Keratinocyte (primary cell): ENCODE measurements at regions not wholly inside any gene's neighbourhood (a gene's known extent, or its start where the extent isn't known, plus 50 kb on each side); places are given as distances from the start of the nearest gene placed in this dataset.

Source experiments
- DNase-seq: peaks from one replicate; pipeline ENCODE4 v3.0.0-alpha.2; 2011; ENCODE audit warnings: low read depth, missing footprints, low spot score
- FAIRE-seq: peaks from 2 replicates; lab custom pipeline; 2011; peaks lifted over from hg19 to GRCh38; lab: Jason Lieb, UNC
- H2AFZ ChIP-seq: 2 replicates; pipeline ENCODE4 v1.6.0; 2012; ENCODE audit warnings: low read length, control low read depth, inconsistent platforms; ENCODE audit not compliant: control insufficient read depth
- H3K27ac ChIP-seq: 2 replicates; pipeline ENCODE4 v1.5.1; 2011; ENCODE audit warnings: low read length; ENCODE audit not compliant: control insufficient read depth, insufficient read depth
- H3K27me3 ChIP-seq: 3 replicates; pipeline ENCODE4 v1.6.0; 2011; ENCODE audit warnings: low read length; ENCODE audit not compliant: control insufficient read depth, insufficient read depth; ENCODE audit errors: extremely low read depth
- H3K36me3 ChIP-seq, 2 experiments: 2 replicates in 1 of 2; 3 replicates in 1 of 2; pipeline ENCODE4 v1.5.1; 2011; ENCODE audit warnings: low read length in 2 of 2, mild to moderate bottlenecking in 1 of 2; ENCODE audit not compliant: control insufficient read depth in 2 of 2, insufficient read depth in 2 of 2; ENCODE audit errors: extremely low read depth in 1 of 2
- H3K4me1 ChIP-seq: 3 replicates; pipeline ENCODE4 v1.5.1; 2011; ENCODE audit warnings: low read length; ENCODE audit not compliant: control insufficient read depth, insufficient read depth; ENCODE audit errors: extremely low read depth
- H3K4me2 ChIP-seq: 3 replicates; pipeline ENCODE4 v1.6.0; 2011; ENCODE audit warnings: low read depth, low read length; ENCODE audit not compliant: control insufficient read depth, insufficient read depth; ENCODE audit errors: extremely low read depth
- H3K4me3 ChIP-seq, 3 experiments: fragments of 200-600 bp in 1 of 3; sonication (generic) in 1 of 3; 2 replicates in 2 of 3; 3 replicates in 1 of 3; pipeline ENCODE4 v1.5.1; 2011 to 2016; ENCODE audit warnings: low read length in 3 of 3, mild to moderate bottlenecking in 3 of 3, control low read depth in 2 of 3, inconsistent platforms in 1 of 3, low read depth in 1 of 3, mixed read lengths in 1 of 3, mixed run types in 1 of 3, moderate library complexity in 1 of 3; ENCODE audit not compliant: control insufficient read depth in 2 of 3, insufficient read depth in 2 of 3; ENCODE audit errors: extremely low read depth in 1 of 3
- H3K79me2 ChIP-seq: 2 replicates; pipeline ENCODE4 v1.6.0; 2012; ENCODE audit warnings: low read length; ENCODE audit not compliant: control insufficient read depth, insufficient read depth
- H3K9ac ChIP-seq: 3 replicates; pipeline ENCODE4 v1.6.0; 2011; ENCODE audit warnings: low read length; ENCODE audit not compliant: control insufficient read depth, insufficient read depth; ENCODE audit errors: extremely low read depth
- H3K9me1 ChIP-seq: 3 replicates; pipeline ENCODE4 v1.6.0; 2011; ENCODE audit warnings: low read length; ENCODE audit not compliant: control insufficient read depth, insufficient read depth; ENCODE audit errors: extremely low read depth
- H3K9me3 ChIP-seq: 2 replicates; pipeline ENCODE4 v1.5.1; 2012; ENCODE audit warnings: low read depth, low read length; ENCODE audit not compliant: control insufficient read depth
- H4K20me1 ChIP-seq: 3 replicates; pipeline ENCODE4 v1.6.0; 2011; ENCODE audit warnings: low read length; ENCODE audit not compliant: control insufficient read depth, insufficient read depth; ENCODE audit errors: extremely low read depth
- EZH2 ChIP-seq: IDR thresholded peaks from one replicate; pipeline ENCODE4 v1.6.1; 2012; ENCODE audit warnings: inconsistent platforms, mild to moderate bottlenecking, low read length, moderate library complexity
- dilution Hi-C: fragments of 300-500 bp; cut with MboI; formaldehyde crosslinking; loops from one replicate; pipeline ENCODE4 v1.7.0; 2020; ENCODE audit warnings: low sequenced_read_pairs; ENCODE audit not compliant: extremely low pct_ligation_motif_present
- TF ChIP-seq, protein P1 (sequence below), 3 experiments: IDR thresholded peaks in 1 of 3; conservative IDR thresholded peaks in 1 of 3; optimal IDR thresholded peaks in 1 of 3; 2 replicates in 2 of 3; 3 replicates in 1 of 3; pipeline versions ENCODE3 to v1.5.1; 2011; ENCODE audit warnings: low read length in 3 of 3, mild to moderate bottlenecking in 3 of 3, moderate library complexity in 2 of 3, control low read depth in 1 of 3, inconsistent platforms in 1 of 3; ENCODE audit not compliant: insufficient read depth in 2 of 3; ENCODE audit errors: extremely low read depth in 1 of 3

DNA sequence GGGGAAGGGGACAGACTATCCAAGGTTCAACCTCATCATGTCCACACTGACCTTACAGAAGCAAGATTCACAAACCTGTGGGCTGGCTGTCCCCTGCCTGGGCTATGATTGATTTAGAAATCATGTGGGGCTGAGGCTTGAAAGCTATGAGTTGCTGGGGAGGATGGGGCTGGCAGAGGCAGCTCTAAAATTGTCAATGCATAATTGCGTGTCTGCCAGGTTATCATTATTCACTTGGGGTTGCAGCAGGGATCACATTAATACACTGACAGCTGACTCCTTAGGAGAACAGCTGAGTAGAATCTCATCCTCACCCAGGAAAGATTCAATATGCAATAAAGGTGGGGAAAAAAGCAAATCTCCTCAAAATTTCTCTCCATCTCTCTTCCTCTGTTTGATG, 866.3 kb downstream of the CCSER2 start:
- DNase-seq (no peak), FAIRE-seq (no peak)
- H3K79me2 ChIP-seq = no peaks in the 10 kb centered on the region
- H3K36me3 ChIP-seq = no peaks in the 10 kb centered on the region
- H3K27me3 ChIP-seq = no peaks in the 10 kb centered on the region
- TF ChIP-seq, protein P1, sequence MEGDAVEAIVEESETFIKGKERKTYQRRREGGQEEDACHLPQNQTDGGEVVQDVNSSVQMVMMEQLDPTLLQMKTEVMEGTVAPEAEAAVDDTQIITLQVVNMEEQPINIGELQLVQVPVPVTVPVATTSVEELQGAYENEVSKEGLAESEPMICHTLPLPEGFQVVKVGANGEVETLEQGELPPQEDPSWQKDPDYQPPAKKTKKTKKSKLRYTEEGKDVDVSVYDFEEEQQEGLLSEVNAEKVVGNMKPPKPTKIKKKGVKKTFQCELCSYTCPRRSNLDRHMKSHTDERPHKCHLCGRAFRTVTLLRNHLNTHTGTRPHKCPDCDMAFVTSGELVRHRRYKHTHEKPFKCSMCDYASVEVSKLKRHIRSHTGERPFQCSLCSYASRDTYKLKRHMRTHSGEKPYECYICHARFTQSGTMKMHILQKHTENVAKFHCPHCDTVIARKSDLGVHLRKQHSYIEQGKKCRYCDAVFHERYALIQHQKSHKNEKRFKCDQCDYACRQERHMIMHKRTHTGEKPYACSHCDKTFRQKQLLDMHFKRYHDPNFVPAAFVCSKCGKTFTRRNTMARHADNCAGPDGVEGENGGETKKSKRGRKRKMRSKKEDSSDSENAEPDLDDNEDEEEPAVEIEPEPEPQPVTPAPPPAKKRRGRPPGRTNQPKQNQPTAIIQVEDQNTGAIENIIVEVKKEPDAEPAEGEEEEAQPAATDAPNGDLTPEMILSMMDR (optimal IDR thresholded peaks at IDR 0.05 in 1 of 3, IDR thresholded peaks at IDR 0.05 in 1 of 3, conservative IDR thresholded peaks at IDR 0.05 in 1 of 3; ENCODE audit: extremely low read depth in 1 of 3, insufficient read depth in 2 of 3, low read length in 3 of 3) = no peak
- no peak for TF ChIP-seq EZH2
- no peaks in the 10 kb centered on the region for H4K20me1 ChIP-seq
- no peaks in the 10 kb centered on the region for H3K9me1 ChIP-seq
- H3K4me2 ChIP-seq = no peak overlapping the region
- H3K4me1 ChIP-seq = no peaks in the 10 kb centered on the region
- no peak overlapping the region for H3K9ac ChIP-seq
- H3K27ac ChIP-seq = no peak overlapping the region
- no peak overlapping the region for H2AFZ ChIP-seq
- H3K9me3 ChIP-seq = no peaks in the 10 kb centered on the region
- dilution Hi-C loops = no loop called here
- no peak overlapping the region for H3K4me3 ChIP-seq

DNA sequence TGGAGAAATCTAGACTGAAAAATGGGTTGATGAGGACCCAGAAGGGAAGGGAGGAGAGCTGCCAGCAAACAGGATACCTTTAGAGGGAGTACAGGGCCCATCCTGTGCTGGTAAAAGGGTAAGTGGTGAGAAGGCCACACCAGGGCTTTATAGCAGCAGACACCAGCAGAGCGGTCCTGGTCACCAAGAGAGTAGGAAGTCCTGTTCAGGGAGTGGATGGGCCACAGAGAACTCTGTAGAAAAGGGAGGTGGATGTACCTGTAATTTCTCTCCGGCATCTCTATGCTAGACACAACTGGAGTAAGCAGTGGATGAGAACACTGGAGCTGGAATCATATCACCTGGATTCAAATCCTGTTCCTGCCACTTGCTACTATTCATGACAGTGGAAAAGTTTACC, 867.2 kb downstream of the CCSER2 start:
- H3K4me2 ChIP-seq = no peak overlapping the region
- H3K27ac ChIP-seq = no peak overlapping the region
- no peaks in the 10 kb centered on the region for H3K27me3 ChIP-seq
- H4K20me1 ChIP-seq = no peaks in the 10 kb centered on the region
- dilution Hi-C loops = no loop called here
- no peaks in the 10 kb centered on the region for H3K36me3 ChIP-seq
- no peaks in the 10 kb centered on the region for H3K9me1 ChIP-seq
- H3K9me3 ChIP-seq = no peaks in the 10 kb centered on the region
- H3K79me2 ChIP-seq = no peaks in the 10 kb centered on the region
- FAIRE-seq = no peak
- TF ChIP-seq, protein P1 (optimal IDR thresholded peaks at IDR 0.05 in 1 of 3, IDR thresholded peaks at IDR 0.05 in 1 of 3, conservative IDR thresholded peaks at IDR 0.05 in 1 of 3; ENCODE audit: extremely low read depth in 1 of 3, insufficient read depth in 2 of 3, low read length in 3 of 3) = no peak
- no peak for TF ChIP-seq EZH2
- no peak overlapping the region for H2AFZ ChIP-seq
- H3K9ac ChIP-seq = no peak overlapping the region
- no peaks in the 10 kb centered on the region for H3K4me1 ChIP-seq
- H3K4me3 ChIP-seq = no peak overlapping the region
- no peak for DNase-seq
